ENCODE measurements at regions not wholly inside any gene's neighbourhood (a gene's known extent, or its start where the extent isn't known, plus 50 kb on each side); places are given as distances from the start of the nearest gene placed in this dataset.

DNA sequence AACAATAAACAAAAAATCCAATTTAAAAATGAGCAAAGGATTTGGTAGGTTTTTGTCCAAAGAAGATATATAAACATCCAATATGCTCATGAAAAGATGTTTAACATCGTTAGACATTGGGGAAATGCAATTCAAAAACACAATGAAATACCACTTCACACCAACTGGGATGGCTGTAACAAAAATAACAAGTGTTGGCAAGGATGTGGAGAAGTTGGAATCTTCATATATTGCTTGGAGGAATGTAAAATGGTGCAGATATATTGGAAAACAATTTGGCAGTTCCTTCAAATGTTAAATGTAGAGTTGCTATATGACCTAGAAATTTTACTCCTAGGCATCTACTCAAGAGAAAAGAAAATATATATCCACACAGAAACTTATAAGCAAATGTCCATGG, 224.3 kb downstream of the AUH start:
- TF ChIP-seq, protein P1, sequence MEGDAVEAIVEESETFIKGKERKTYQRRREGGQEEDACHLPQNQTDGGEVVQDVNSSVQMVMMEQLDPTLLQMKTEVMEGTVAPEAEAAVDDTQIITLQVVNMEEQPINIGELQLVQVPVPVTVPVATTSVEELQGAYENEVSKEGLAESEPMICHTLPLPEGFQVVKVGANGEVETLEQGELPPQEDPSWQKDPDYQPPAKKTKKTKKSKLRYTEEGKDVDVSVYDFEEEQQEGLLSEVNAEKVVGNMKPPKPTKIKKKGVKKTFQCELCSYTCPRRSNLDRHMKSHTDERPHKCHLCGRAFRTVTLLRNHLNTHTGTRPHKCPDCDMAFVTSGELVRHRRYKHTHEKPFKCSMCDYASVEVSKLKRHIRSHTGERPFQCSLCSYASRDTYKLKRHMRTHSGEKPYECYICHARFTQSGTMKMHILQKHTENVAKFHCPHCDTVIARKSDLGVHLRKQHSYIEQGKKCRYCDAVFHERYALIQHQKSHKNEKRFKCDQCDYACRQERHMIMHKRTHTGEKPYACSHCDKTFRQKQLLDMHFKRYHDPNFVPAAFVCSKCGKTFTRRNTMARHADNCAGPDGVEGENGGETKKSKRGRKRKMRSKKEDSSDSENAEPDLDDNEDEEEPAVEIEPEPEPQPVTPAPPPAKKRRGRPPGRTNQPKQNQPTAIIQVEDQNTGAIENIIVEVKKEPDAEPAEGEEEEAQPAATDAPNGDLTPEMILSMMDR (IDR thresholded peaks at IDR 0.05; ENCODE audit: insufficient read depth, low read depth, low read length): no peak
- no peak overlapping the region for H3K4me3 ChIP-seq (ENCODE audit: low read depth, low read length)
- no peak for DNase-seq (ENCODE audit: low read depth)

DNA sequence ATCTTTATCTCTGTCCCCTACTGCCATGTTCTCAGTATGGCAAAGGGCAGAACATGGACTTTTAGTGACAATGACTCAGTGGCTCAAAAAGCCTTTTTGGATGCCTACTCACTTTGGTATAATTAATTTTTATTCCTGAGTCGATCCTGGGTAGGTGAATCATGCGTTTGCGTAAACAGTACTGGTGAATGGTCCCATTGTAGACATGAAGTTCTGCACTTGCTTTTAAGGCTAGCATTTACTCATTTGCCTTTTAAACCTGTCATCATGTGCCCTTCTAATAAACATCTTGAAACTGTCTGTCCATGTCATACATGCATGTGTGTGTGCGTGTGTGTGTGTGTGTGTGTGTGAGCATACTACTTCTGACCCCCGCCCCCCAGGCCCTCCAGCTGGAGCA, 223.0 kb downstream of the AUH start:
- DNase-seq (ENCODE audit: low read depth): peak; percentile 51
- H3K4me3 ChIP-seq (ENCODE audit: low read depth, low read length): no peak overlapping the region
- TF ChIP-seq, protein P1 (IDR thresholded peaks at IDR 0.05; ENCODE audit: insufficient read depth, low read depth, low read length): no peak

DNA sequence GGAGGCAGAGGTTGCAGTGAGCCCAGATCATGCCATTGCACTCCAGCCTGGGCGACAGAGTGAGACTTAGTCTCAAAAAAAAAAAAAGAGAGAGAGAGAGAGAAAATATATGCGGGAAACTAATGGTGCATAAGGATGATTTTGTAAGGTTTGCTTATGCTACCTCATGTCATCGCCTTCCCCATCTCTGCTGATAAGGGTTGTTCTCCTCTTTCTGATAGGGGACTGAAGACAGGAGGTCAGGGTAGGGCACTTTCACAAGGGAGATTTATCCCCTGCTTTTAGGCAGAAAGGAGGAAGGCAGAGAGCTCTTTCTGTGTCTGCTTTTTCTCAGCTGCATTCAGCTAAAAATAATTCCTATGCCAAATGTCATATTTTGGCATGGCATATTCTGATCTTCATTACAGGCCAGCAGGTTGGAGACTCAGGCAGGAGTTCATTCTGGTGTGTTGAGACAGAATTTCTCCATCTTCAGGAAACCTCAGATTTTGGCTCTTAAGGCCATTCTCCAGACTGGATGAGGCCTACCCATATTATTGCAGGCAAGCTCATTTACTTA, 220.2 kb downstream of the AUH start:
- TF ChIP-seq, protein P1 (IDR thresholded peaks at IDR 0.05; ENCODE audit: insufficient read depth, low read depth, low read length): no peak

DNA sequence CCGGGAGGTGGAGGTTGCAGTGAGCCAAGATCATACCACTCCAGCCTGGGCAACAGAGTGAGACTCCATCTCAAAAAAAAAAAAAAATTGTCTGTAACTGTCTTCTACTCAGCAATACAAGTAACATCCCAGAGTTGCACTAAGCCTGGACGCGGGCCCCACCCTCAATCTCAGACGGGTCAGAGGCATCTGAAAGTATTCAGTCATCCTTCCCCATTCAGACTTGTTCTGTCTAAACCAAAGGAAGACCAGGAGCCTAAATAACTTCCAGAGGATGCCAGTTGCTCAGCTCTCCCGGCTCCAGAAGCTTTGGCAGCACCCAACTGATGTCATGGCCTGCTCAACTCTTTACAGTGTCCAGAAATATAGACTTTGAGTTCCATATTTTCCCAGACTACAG, 218.6 kb downstream of the AUH start:
- no peak for DNase-seq (ENCODE audit: low read depth)
- no peak overlapping the region for H3K4me3 ChIP-seq (ENCODE audit: low read depth, low read length)
- TF ChIP-seq, protein P1 (IDR thresholded peaks at IDR 0.05; ENCODE audit: insufficient read depth, low read depth, low read length): no peak

More for the DNA sequence above, 220.2 kb downstream of the AUH start:
- no peak overlapping the region for H3K4me3 ChIP-seq (ENCODE audit: low read depth, low read length)
- no peak for DNase-seq (ENCODE audit: low read depth)

DNA sequence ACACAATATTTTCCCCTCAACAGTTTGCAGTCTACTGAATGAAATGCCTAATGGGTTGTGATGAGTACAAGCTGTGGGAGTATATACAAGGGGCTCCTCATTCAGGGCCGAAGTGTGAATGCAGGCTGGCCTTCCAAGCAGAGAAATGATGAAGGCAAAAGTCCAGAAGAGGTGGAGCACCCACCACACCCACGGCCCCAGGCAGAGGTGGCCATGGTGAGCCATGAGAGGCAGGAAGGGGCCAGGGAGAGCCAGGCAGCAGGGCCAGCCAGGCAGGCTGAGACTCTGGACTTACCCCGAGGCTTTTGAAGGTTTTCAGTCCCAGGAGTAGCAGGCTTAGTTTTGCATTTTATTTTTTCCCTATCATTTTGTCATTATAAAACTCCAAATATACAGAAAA, 218.1 kb downstream of the AUH start:
- TF ChIP-seq, protein P1 (IDR thresholded peaks at IDR 0.05; ENCODE audit: insufficient read depth, low read depth, low read length): no peak
- H3K4me3 ChIP-seq (ENCODE audit: low read depth, low read length): no peak overlapping the region
- DNase-seq (ENCODE audit: low read depth): no peak

DNA sequence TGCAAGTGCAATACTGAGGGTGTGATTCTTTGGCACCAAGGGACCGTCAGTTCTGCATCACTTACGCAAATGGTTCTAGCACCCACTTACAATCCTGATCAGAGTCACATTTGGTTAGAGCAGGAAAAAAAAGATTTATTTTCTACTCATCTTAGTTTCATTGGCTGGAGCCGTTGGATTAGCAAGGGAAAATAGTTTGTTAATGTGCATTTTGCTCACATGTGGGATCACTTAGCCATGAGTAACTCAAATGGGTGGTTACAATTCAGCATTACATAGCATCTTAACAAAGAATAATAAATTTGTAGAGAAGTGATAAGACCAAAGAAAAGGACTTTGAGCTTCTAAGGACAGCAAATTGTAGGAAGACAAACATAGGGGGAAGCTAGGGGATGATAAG, 216.9 kb downstream of the AUH start:
- TF ChIP-seq, protein P1 (IDR thresholded peaks at IDR 0.05; ENCODE audit: insufficient read depth, low read depth, low read length): no peak
- no peak overlapping the region for H3K4me3 ChIP-seq (ENCODE audit: low read depth, low read length)
- no peak for DNase-seq (ENCODE audit: low read depth)

DNA sequence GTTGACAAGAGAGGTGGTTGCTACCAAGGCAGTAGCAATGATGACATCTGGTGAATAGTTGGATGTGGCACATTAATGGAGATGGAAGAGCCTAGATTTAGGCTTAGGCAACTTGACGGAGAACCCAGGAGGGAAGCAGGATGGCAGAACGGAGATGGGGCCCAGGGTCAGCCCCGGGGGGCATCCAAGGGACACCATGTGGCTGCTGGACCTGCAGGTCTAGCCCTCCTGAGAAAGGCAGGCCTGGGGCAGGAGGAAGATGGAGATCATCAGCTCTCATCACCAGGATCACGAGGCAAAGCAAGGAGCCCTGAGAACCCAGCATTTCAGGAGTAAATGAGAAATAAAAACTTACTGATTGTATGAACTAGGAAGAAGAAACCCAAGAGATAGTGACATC, 216.2 kb downstream of the AUH start:
- H3K4me3 ChIP-seq (ENCODE audit: low read depth, low read length): no peak overlapping the region
- TF ChIP-seq, protein P1 (IDR thresholded peaks at IDR 0.05; ENCODE audit: insufficient read depth, low read depth, low read length): no peak
- no peak for DNase-seq (ENCODE audit: low read depth)

Data from fibroblast of villous mesenchyme (primary cell).